Neural progenitor cell (in vitro differentiated cells): ENCODE measurements at regions not wholly inside any gene's neighbourhood (a gene's known extent, or its start where the extent isn't known, plus 50 kb on each side); places are given as distances from the start of the nearest gene placed in this dataset.

ENCODE experiments used
- EZH2 ChIP-seq: fragments of 200-600 bp; sonication (generic); IDR thresholded peaks from 2 replicates; pipeline ENCODE4 v1.6.1; 2017; ENCODE audit warnings: antibody characterized with exemption, mild to moderate bottlenecking, moderate library complexity
- TF ChIP-seq, protein P1 (sequence below): fragments of 200-600 bp; sonication (generic); IDR thresholded peaks from 2 replicates; pipeline ENCODE4 v1.5.1; 2017; ENCODE audit warnings: antibody characterized with exemption, mild to moderate bottlenecking

DNA sequence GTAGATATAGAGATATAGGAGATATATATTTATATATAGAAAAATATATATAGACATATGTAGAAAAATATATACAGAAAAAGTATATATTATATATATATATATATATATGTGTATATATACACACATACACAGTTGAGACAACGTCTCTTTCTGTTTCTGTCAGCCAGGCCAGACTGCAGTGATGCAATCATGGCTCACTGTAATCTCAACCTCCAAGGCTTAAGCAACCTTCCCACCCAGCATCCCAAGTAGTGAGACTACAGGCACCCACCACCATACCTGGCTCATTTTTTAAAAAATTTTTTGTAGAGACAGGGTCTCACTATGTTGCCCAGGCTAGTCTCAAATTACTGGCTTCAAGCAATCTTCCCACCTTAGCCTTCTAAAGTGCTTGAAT is 426.3 kb downstream of the GPM6A start:
- TF ChIP-seq, protein P1, sequence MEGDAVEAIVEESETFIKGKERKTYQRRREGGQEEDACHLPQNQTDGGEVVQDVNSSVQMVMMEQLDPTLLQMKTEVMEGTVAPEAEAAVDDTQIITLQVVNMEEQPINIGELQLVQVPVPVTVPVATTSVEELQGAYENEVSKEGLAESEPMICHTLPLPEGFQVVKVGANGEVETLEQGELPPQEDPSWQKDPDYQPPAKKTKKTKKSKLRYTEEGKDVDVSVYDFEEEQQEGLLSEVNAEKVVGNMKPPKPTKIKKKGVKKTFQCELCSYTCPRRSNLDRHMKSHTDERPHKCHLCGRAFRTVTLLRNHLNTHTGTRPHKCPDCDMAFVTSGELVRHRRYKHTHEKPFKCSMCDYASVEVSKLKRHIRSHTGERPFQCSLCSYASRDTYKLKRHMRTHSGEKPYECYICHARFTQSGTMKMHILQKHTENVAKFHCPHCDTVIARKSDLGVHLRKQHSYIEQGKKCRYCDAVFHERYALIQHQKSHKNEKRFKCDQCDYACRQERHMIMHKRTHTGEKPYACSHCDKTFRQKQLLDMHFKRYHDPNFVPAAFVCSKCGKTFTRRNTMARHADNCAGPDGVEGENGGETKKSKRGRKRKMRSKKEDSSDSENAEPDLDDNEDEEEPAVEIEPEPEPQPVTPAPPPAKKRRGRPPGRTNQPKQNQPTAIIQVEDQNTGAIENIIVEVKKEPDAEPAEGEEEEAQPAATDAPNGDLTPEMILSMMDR = no peak
- no peak for TF ChIP-seq EZH2
